Renal pelvis (tissue), 1 donor: ENCODE measurements at regions not wholly inside any gene's neighbourhood (a gene's known extent, or its start where the extent isn't known, plus 50 kb on each side); places are given as distances from the start of the nearest gene placed in this dataset.

ENCODE experiments used
- DNase-seq: peaks from one replicate; pipeline ENCODE4 v3.0.0-alpha.2; 2013

GRCh38 chr2:861655-862354 is 88.8 kb upstream of the SNTG2 start:
- DNase-seq = no peak

GRCh38 chr2:860259-860855 is 90.3 kb upstream of the SNTG2 start:
- DNase-seq = no peak

- DNase-seq = no peak
Observed at GRCh38 chr2:858646-859045, 92.0 kb upstream of the SNTG2 start.

GRCh38 chr2:857937-858336 is 92.7 kb upstream of the SNTG2 start:
- DNase-seq = no peak

GRCh38 chr2:857081-857480 is 93.6 kb upstream of the SNTG2 start:
- no peak for DNase-seq

- no peak for DNase-seq
Observed at GRCh38 chr2:856456-856855, 94.2 kb upstream of the SNTG2 start.

- no peak for DNase-seq
Observed at GRCh38 chr2:856041-856440, 94.6 kb upstream of the SNTG2 start.

GRCh38 chr2:855177-855576 is 95.5 kb upstream of the SNTG2 start:
- no peak for DNase-seq

GRCh38 chr2:854460-854859 is 96.2 kb upstream of the SNTG2 start:
- no peak for DNase-seq

- DNase-seq = no peak
Observed at GRCh38 chr2:853203-853870, 97.3 kb upstream of the SNTG2 start.

GRCh38 chr2:852168-852567 is 98.5 kb upstream of the SNTG2 start:
- no peak for DNase-seq

GRCh38 chr2:851680-852079 is 99.0 kb upstream of the SNTG2 start:
- no peak for DNase-seq

GRCh38 chr2:851078-851477 is 99.6 kb upstream of the SNTG2 start:
- no peak for DNase-seq

GRCh38 chr2:850429-850828 is 100.2 kb upstream of the SNTG2 start:
- DNase-seq = no peak

GRCh38 chr2:848099-848498 is 102.5 kb upstream of the SNTG2 start:
- DNase-seq = no peak

- no peak for DNase-seq
Observed at GRCh38 chr2:847669-848068, 103.0 kb upstream of the SNTG2 start.

- no peak for DNase-seq
Observed at GRCh38 chr2:844715-845114, 105.9 kb upstream of the SNTG2 start.

- DNase-seq = no peak
Observed at GRCh38 chr2:842151-842803, 108.4 kb upstream of the SNTG2 start.

- no peak for DNase-seq
Observed at GRCh38 chr2:841036-841435, 109.6 kb upstream of the SNTG2 start.

GRCh38 chr2:834233-834632 is 116.4 kb upstream of the SNTG2 start:
- no peak for DNase-seq

- no peak for DNase-seq
Observed at GRCh38 chr2:833180-833579, 117.5 kb upstream of the SNTG2 start.

GRCh38 chr2:832635-833034 is 118.0 kb upstream of the SNTG2 start:
- no peak for DNase-seq

GRCh38 chr2:831622-832021 is 119.0 kb upstream of the SNTG2 start:
- DNase-seq = no peak
